Mesendoderm (in vitro differentiated cells): ENCODE measurements at regions not wholly inside any gene's neighbourhood (a gene's known extent, or its start where the extent isn't known, plus 50 kb on each side); places are given as distances from the start of the nearest gene placed in this dataset.

Experiments
- DNase-seq: peaks from one replicate; pipeline ENCODE4 v3.0.0; 2013
- H2AK5ac ChIP-seq: 2 replicates; pipeline ENCODE4 v1.6.1; 2013; ENCODE audit warnings: low read length, inconsistent platforms
- H2BK120ac ChIP-seq: 2 replicates; pipeline ENCODE4 v1.6.1; 2013; ENCODE audit warnings: low read depth, mild to moderate bottlenecking, low read length, moderate library complexity, mixed read lengths
- H2BK15ac ChIP-seq: replicated peaks from 2 replicates; pipeline ENCODE4 v1.6.1; 2013; ENCODE audit warnings: low read depth, mild to moderate bottlenecking, moderate library complexity
- H2BK5ac ChIP-seq: 2 replicates; pipeline ENCODE4 v1.6.1; 2013; ENCODE audit warnings: low read length, inconsistent platforms
- H3K18ac ChIP-seq: 2 replicates; pipeline ENCODE4 v1.6.1; 2013; ENCODE audit warnings: mild to moderate bottlenecking, low read length, mixed read lengths
- H3K23ac ChIP-seq: one replicate; pipeline ENCODE4 v1.6.1; 2013; ENCODE audit warnings: low read length
- H3K27ac ChIP-seq: 2 replicates; pipeline ENCODE4 v1.5.1; 2013; ENCODE audit warnings: low read depth, mild to moderate bottlenecking, inconsistent platforms, low read length, moderate library complexity
- H3K27me3 ChIP-seq: 2 replicates; pipeline ENCODE4 v1.6.1; 2013; ENCODE audit warnings: low read length, control low read depth, mild to moderate bottlenecking, inconsistent platforms; ENCODE audit not compliant: insufficient read depth, poor library complexity
- H3K36me3 ChIP-seq: 2 replicates; pipeline ENCODE4 v1.6.1; 2013; ENCODE audit warnings: low read length, inconsistent platforms; ENCODE audit not compliant: control insufficient read depth, insufficient read depth
- H3K4ac ChIP-seq: one replicate; pipeline ENCODE4 v1.6.1; 2013; ENCODE audit warnings: low read depth, mild to moderate bottlenecking, low read length, moderate library complexity
- H3K4me1 ChIP-seq: 2 replicates; pipeline ENCODE4 v1.6.1; 2013; ENCODE audit warnings: low read depth, low read length, inconsistent platforms; ENCODE audit not compliant: control insufficient read depth
- H3K4me2 ChIP-seq: 2 replicates; pipeline ENCODE4 v1.6.1; 2013; ENCODE audit warnings: low read length
- H3K4me3 ChIP-seq: 2 replicates; pipeline ENCODE4 v1.5.1; 2013; ENCODE audit warnings: mild to moderate bottlenecking, low read length
- H3K56ac ChIP-seq: one replicate; pipeline ENCODE4 v1.6.1; 2013; ENCODE audit warnings: low read length
- H3K79me1 ChIP-seq: 2 replicates; pipeline ENCODE4 v1.6.1; 2013; ENCODE audit warnings: low read length, inconsistent platforms
- H3K79me2 ChIP-seq: 2 replicates; pipeline ENCODE4 v1.6.1; 2013; ENCODE audit warnings: mild to moderate bottlenecking, low read length; ENCODE audit not compliant: control insufficient read depth, insufficient read depth
- H3K9ac ChIP-seq: 2 replicates; pipeline ENCODE4 v1.6.1; 2013; ENCODE audit warnings: low read length, inconsistent platforms
- H4K5ac ChIP-seq: one replicate; pipeline ENCODE4 v1.6.1; 2013; ENCODE audit warnings: low read length
- H4K8ac ChIP-seq: one replicate; pipeline ENCODE4 v1.6.1; 2013; ENCODE audit warnings: low read depth, mild to moderate bottlenecking, control low read depth, low read length, moderate library complexity
- WGBS: extraction: QIAGEN DNeasy Blood & Tissue Kit; methylation state at CpG from one replicate; pipeline ENCODE4 v1.1.7; 2013; ENCODE audit warnings: low lambda C conversion rate, missing lambda C conversion rate; ENCODE audit not compliant: insufficient coverage; ENCODE audit errors: extremely low coverage; 5-methylcytosine and 5-hydroxymethylcytosine counted together

DNA sequence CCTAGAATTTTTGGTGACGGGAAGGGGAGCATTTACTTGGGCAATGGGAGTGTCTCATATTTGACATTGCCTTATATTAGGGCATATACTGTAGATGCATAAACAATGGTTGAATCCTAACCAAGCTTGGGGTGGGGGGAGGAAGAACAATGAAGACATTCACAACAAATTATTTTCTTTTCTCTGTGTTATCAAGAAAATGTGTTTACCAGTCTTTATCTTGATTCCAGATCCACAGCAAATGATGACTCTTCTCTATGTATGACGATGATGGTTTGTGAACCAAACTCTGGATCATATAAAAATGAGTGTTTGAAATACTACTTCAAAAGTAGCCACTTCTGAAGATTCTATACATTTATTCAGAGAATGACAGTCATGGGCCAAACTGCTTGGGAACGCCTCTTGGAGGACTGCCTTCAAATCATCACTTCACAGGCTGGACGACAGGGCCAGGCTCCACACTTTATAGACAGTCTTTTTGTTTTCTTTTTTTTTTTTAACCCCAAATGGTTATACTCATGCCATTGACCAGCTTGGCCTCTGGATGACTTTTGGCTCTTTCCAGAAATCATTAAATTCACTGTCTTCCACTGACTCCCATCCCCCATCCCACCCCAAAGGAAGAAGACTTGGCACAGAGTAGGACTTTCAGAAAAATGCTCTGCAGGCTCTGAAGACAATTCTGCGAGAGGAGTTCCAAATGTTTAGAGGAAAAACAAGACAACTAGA, 123.8 kb upstream of the LIFR start:
- H3K18ac ChIP-seq, result no peak overlapping the region
- H3K27me3 ChIP-seq, result no peaks in the 10 kb centered on the region
- no peak overlapping the region for H3K9ac ChIP-seq
- H4K5ac ChIP-seq, result no peak overlapping the region
- no peak overlapping the region for H4K8ac ChIP-seq
- H3K4me2 ChIP-seq, result no peak overlapping the region
- H3K4ac ChIP-seq, result no peak overlapping the region
- no CpG with 5 or more reads among the region's 5 CpGs for WGBS
- no peak overlapping the region for H3K56ac ChIP-seq
- no peaks in the 10 kb centered on the region for H3K4me1 ChIP-seq
- no peak overlapping the region for H2BK15ac ChIP-seq
- no peak overlapping the region for H2AK5ac ChIP-seq
- H3K27ac ChIP-seq, result no peak overlapping the region
- no peak overlapping the region for H3K23ac ChIP-seq
- no peaks in the 10 kb centered on the region for H3K36me3 ChIP-seq
- no peak overlapping the region for H2BK5ac ChIP-seq
- no peak overlapping the region for H3K4me3 ChIP-seq
- H3K79me2 ChIP-seq, result no peaks in the 10 kb centered on the region
- no peak overlapping the region for H2BK120ac ChIP-seq
- DNase-seq, result no peak
- H3K79me1 ChIP-seq, result no peaks in the 10 kb centered on the region

DNA sequence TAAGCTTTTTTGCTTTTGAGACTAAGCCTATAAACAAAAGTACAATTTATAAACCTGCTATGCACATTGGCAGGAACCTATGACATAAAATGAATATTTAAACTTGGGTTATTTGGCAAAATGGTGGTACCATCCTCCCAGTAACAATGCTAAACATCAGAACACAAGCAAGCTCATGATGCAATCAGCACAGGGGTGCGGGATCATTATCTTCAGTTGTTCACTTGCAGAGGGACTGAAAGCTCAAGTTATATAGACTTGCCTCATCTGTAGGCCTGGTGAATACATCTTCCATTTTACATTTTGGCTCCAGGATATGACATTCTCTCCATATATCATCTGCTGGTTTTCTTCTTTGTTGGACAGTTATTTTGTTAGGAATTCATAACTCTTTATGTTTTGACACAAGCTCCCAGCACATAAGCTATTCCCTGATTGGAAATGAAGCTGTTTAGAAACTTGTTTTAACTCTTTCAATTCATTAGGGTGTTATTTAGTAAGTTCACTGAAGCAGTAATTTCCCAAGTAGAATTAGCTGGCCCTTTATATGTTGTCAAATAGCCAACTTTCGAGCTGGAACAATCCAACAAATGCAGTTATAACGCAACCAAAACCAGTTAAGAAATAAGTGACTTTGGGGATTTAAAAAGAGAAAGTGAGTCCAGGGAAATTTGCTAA, 124.7 kb upstream of the LIFR start:
- Histone ChIP-seq H2BK15ac (no peak overlapping the region), H2AK5ac (no peak overlapping the region), H3K4me2 (no peak overlapping the region), H3K4me3 (no peak overlapping the region), H2BK5ac (no peak overlapping the region), H3K27me3 (no peaks in the 10 kb centered on the region), H3K18ac (no peak overlapping the region), H3K9ac (no peak overlapping the region), H3K4me1 (no peaks in the 10 kb centered on the region), H3K79me1 (no peaks in the 10 kb centered on the region), H3K79me2 (no peaks in the 10 kb centered on the region), H3K36me3 (no peaks in the 10 kb centered on the region), H3K23ac (no peak overlapping the region), H4K5ac (no peak overlapping the region), H3K56ac (no peak overlapping the region), H4K8ac (no peak overlapping the region), H3K4ac (peak overlapping the region; percentile 55), H3K27ac (no peak overlapping the region), H2BK120ac (no peak overlapping the region)
- no peak for DNase-seq
- no CpG with 5 or more reads among the region's 3 CpGs for WGBS

DNA sequence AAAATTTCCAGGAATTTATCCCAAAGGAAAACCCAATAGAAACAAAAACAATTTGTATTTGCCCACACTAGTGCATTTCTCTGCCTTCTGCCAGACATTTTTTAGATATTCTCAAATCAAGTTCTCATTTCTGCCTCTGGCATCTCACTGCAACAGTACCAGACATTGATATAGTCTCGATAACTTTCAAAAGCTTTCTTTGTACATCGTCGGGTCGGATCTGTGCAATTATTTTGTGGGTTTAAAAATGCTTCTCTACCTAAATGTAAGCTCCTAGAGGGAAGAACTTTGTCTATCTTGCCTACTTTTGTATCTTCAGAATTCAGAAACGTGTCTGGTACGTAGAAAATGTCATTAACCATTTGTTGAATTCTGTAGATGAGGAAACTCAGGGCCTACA, 125.5 kb upstream of the LIFR start:
- WGBS, result no CpG with 5 or more reads among the region's 6 CpGs
- no peak for DNase-seq
- H3K9ac ChIP-seq, result no peak overlapping the region
- no peak overlapping the region for H4K8ac ChIP-seq
- no peak overlapping the region for H2BK5ac ChIP-seq
- peak overlapping the region; percentile 57 for H2BK15ac ChIP-seq
- H3K79me1 ChIP-seq, result no peaks in the 10 kb centered on the region
- H3K4ac ChIP-seq, result no peak overlapping the region
- H3K18ac ChIP-seq, result no peak overlapping the region
- no peak overlapping the region for H3K27ac ChIP-seq
- no peak overlapping the region for H2AK5ac ChIP-seq
- no peak overlapping the region for H3K23ac ChIP-seq
- no peak overlapping the region for H3K4me3 ChIP-seq
- H3K4me1 ChIP-seq, result no peaks in the 10 kb centered on the region
- no peaks in the 10 kb centered on the region for H3K27me3 ChIP-seq
- no peaks in the 10 kb centered on the region for H3K36me3 ChIP-seq
- H3K79me2 ChIP-seq, result no peaks in the 10 kb centered on the region
- H3K4me2 ChIP-seq, result no peak overlapping the region
- H4K5ac ChIP-seq, result no peak overlapping the region
- H2BK120ac ChIP-seq, result no peak overlapping the region
- H3K56ac ChIP-seq, result no peak overlapping the region

- no CpG with 5 or more reads among the region's 3 CpGs for whole genome bisulfite sequencing
- Histone ChIP-seq H3K4ac (no peak overlapping the region), H3K27me3 (no peaks in the 10 kb centered on the region), H3K18ac (no peak overlapping the region), H4K5ac (no peak overlapping the region), H2AK5ac (no peak overlapping the region), H3K56ac (no peak overlapping the region), H4K8ac (no peak overlapping the region), H3K36me3 (no peaks in the 10 kb centered on the region), H3K4me3 (no peak overlapping the region), H2BK15ac (no peak overlapping the region), H3K4me2 (no peak overlapping the region), H3K23ac (no peak overlapping the region), H3K9ac (no peak overlapping the region), H3K79me2 (no peaks in the 10 kb centered on the region), H3K79me1 (no peaks in the 10 kb centered on the region), H3K4me1 (no peaks in the 10 kb centered on the region), H2BK5ac (no peak overlapping the region), H2BK120ac (no peak overlapping the region), H3K27ac (no peak overlapping the region)
- DNase-seq, result no peak
Observed at GRCh38 chr5:38686658-38687057, 130.2 kb upstream of the LIFR start.

- DNase-seq, result no peak
- no peak overlapping the region for H4K5ac ChIP-seq
- H3K79me1 ChIP-seq, result no peaks in the 10 kb centered on the region
- no peak overlapping the region for H3K18ac ChIP-seq
- no peak overlapping the region for H3K27ac ChIP-seq
- no peak overlapping the region for H2BK5ac ChIP-seq
- no peak overlapping the region for H4K8ac ChIP-seq
- WGBS, result no CpG with 5 or more reads among the region's 4 CpGs
- no peaks in the 10 kb centered on the region for H3K79me2 ChIP-seq
- H3K23ac ChIP-seq, result no peak overlapping the region
- H3K4me3 ChIP-seq, result no peak overlapping the region
- H3K36me3 ChIP-seq, result no peaks in the 10 kb centered on the region
- no peak overlapping the region for H3K4ac ChIP-seq
- no peak overlapping the region for H2AK5ac ChIP-seq
- no peak overlapping the region for H2BK15ac ChIP-seq
- no peak overlapping the region for H3K9ac ChIP-seq
- H3K27me3 ChIP-seq, result no peaks in the 10 kb centered on the region
- H3K4me1 ChIP-seq, result peaks cover 12% of the 10 kb centered on the region
- H3K56ac ChIP-seq, result no peak overlapping the region
- no peak overlapping the region for H3K4me2 ChIP-seq
- H2BK120ac ChIP-seq, result no peak overlapping the region
Observed at GRCh38 chr5:38692346-38692745, 135.9 kb upstream of the LIFR start.
